ENCODE measurements at regions not wholly inside any gene's neighbourhood (a gene's known extent, or its start where the extent isn't known, plus 50 kb on each side); places are given as distances from the start of the nearest gene placed in this dataset.

DNA sequence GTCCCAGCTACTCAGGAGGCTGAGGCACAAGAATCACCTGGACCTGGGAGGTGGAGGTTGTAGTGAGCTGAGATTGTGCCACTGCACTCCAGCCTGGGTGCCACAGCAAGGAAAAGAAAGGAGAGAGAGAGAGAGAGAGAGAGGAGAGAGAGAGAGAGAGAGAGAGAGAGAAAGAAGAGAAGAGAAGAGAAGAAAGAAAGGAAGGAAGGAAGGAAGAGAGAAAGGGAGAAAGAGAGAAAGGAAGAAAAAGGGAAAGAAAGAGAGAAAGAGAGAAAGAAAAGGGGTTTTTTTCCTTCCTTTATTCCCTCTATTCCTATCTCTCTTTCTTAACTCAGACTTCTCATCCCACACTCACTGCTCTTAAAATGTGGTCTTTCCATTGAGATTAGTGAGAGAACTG is 238.7 kb upstream of the PRDM1 start:
- TF ChIP-seq, protein P1, sequence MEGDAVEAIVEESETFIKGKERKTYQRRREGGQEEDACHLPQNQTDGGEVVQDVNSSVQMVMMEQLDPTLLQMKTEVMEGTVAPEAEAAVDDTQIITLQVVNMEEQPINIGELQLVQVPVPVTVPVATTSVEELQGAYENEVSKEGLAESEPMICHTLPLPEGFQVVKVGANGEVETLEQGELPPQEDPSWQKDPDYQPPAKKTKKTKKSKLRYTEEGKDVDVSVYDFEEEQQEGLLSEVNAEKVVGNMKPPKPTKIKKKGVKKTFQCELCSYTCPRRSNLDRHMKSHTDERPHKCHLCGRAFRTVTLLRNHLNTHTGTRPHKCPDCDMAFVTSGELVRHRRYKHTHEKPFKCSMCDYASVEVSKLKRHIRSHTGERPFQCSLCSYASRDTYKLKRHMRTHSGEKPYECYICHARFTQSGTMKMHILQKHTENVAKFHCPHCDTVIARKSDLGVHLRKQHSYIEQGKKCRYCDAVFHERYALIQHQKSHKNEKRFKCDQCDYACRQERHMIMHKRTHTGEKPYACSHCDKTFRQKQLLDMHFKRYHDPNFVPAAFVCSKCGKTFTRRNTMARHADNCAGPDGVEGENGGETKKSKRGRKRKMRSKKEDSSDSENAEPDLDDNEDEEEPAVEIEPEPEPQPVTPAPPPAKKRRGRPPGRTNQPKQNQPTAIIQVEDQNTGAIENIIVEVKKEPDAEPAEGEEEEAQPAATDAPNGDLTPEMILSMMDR (IDR thresholded peaks at IDR 0.05; ENCODE audit: low read depth, low read length) = no peak
- Histone ChIP-seq H3K27me3 (no peaks in the 10 kb centered on the region), H3K4me3 (ENCODE audit: low read depth, low read length) (no peak overlapping the region), H3K4me1 (no peaks in the 10 kb centered on the region), H3K9me3 (no peaks in the 10 kb centered on the region), H3K36me3 (no peaks in the 10 kb centered on the region)
- DNase-seq = no peak

DNA sequence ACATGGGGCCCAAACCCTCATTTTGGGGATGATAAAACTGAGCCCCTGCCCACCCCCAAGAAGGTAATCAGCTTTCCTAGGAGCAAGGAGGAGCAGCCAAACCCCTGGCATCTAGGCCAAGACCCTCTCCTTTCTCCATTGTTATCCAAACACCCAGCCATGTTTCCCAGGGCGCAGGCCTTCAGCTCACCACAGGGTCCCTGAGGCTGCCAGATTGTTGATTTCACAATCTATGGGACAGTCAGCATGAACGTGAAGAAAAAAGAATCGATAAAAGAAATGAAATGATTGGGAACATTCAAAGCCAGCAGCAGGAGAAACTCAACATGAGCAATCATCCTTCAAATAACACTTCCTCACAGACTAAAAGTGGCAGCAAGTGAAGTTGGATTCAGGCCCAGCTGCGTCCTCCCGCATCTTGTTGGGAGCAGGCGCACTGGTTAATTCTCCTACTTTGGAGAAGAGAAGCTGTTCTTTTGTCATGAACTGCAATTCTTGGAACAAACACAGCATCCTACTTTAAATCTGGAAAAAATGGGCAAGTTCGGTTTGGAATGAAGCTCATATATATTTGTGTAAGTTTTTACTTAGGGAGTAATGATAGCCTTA is 241.8 kb upstream of the PRDM1 start:
- TF ChIP-seq, protein P1 (IDR thresholded peaks at IDR 0.05; ENCODE audit: low read depth, low read length) = no peak
- Histone ChIP-seq H3K9me3 (no peaks in the 10 kb centered on the region), H3K4me3 (ENCODE audit: low read depth, low read length) (no peak overlapping the region), H3K27me3 (no peaks in the 10 kb centered on the region), H3K36me3 (no peaks in the 10 kb centered on the region), H3K4me1 (no peaks in the 10 kb centered on the region)
- no peak for DNase-seq

DNA sequence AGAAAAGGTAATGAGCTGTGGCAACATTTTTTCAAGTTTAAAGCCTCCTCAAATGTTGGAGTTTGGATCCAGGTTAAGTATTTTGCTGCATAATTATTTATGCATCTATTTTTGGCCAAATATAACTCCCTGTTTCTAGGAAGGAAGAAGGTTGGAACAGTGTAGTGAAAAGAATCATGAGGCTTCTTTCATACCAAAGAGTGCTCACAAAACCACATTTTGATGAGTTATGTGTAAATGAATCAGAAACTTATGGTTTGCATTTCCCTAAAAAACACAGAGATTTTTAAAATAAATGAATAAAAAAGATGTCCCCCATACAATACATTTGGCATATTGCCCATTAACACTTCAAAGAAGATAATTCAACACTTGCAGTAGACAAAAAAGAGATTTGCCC is 246.9 kb upstream of the PRDM1 start:
- Histone ChIP-seq H3K27me3 (no peaks in the 10 kb centered on the region), H3K36me3 (no peaks in the 10 kb centered on the region), H3K4me1 (no peaks in the 10 kb centered on the region), H3K9me3 (no peaks in the 10 kb centered on the region), H3K4me3 (ENCODE audit: low read depth, low read length) (no peak overlapping the region)
- TF ChIP-seq, protein P1 (IDR thresholded peaks at IDR 0.05; ENCODE audit: low read depth, low read length) = no peak
- no peak for DNase-seq

DNA sequence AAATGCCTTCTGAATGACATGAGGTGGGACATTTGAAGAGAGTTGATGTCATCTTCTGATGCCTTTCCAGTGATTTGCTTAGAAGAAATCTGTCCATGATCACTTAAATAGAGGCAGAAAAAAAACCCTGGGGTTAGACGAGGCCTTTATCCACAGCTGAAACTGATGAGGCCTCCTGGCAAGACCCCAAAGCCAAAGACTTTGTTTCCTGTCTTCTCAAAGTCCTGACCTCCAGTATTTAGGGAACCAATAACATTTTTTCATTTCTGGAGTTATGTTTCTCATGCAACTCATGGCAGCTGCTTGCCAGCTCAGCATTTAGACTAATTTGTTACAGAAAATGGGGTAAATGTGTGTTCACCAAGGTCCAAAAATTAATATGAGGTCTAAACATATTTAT is 248.0 kb upstream of the PRDM1 start:
- Histone ChIP-seq H3K36me3 (no peaks in the 10 kb centered on the region), H3K4me1 (no peaks in the 10 kb centered on the region), H3K27me3 (no peaks in the 10 kb centered on the region), H3K4me3 (ENCODE audit: low read depth, low read length) (no peak overlapping the region), H3K9me3 (no peaks in the 10 kb centered on the region)
- TF ChIP-seq, protein P1 (IDR thresholded peaks at IDR 0.05; ENCODE audit: low read depth, low read length) = no peak
- no peak for DNase-seq

DNA sequence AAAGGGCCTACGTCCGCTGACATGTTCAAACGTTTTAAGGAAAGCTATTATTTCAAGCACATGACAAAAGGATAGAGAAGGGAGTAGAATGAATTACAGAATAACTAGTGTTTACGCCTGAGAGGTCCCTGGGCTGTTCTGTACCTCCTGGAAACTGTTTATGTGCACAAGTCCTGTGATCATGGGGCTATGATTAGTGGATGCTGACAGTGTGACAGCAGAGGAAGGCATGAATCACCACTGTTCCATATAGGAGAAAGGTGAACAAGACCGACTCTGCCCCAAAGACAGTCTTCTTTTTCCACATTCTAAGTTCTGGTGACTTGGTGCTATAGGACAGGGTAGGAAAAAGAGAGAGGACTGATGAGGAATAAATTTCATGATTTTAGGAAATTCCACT is 249.2 kb upstream of the PRDM1 start:
- H3K36me3 ChIP-seq = no peaks in the 10 kb centered on the region
- H3K9me3 ChIP-seq = no peaks in the 10 kb centered on the region
- TF ChIP-seq, protein P1 (IDR thresholded peaks at IDR 0.05; ENCODE audit: low read depth, low read length) = no peak
- H3K4me3 ChIP-seq (ENCODE audit: low read depth, low read length) = no peak overlapping the region
- DNase-seq = no peak
- no peaks in the 10 kb centered on the region for H3K27me3 ChIP-seq
- H3K4me1 ChIP-seq = no peaks in the 10 kb centered on the region

DNA sequence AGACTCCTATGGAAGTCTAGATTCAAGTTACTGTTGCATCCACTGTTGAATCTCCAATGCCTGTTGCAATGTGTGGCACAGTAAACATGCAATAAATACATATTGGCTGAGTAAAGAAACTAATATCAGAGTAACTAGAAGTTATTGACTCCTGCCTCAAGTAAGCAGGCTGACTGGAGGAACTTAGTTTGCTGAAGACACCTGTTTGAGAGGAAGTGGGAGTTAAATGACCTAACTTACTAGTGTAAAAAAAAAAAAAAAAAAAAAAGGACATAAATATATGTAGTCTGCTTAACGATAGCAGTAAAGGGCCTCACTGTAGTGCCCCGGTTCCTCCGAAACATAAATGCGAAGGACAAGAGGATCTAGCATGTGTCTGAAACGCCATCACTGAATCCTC is 249.8 kb upstream of the PRDM1 start:
- Histone ChIP-seq H3K9me3 (no peaks in the 10 kb centered on the region), H3K36me3 (no peaks in the 10 kb centered on the region), H3K27me3 (no peaks in the 10 kb centered on the region), H3K4me1 (no peaks in the 10 kb centered on the region), H3K4me3 (ENCODE audit: low read depth, low read length) (no peak overlapping the region)
- TF ChIP-seq, protein P1 (IDR thresholded peaks at IDR 0.05; ENCODE audit: low read depth, low read length) = no peak
- no peak for DNase-seq
